Middle frontal gyrus (tissue), 1 donor: ENCODE measurements at regions not wholly inside any gene's neighbourhood (a gene's known extent, or its start where the extent isn't known, plus 50 kb on each side); places are given as distances from the start of the nearest gene placed in this dataset.
A peak's percentile ranks its signal among the peaks of the same experiment; 100 is the strongest.

Experiments used
- DNase-seq: peaks from one replicate; pipeline ENCODE4 v3.0.0-alpha.2; 2015; ENCODE audit warnings: low spot score; ENCODE audit errors: extremely low spot score

- DNase-seq, result no peak
Measured at GRCh38 chr4:57430726-57431125, 320.5 kb upstream of the IGFBP7 start.

- DNase-seq, result peak; percentile 65
Measured at GRCh38 chr4:57426779-57427395, 316.7 kb upstream of the IGFBP7 start.

- DNase-seq, result no peak
Measured at GRCh38 chr4:57425610-57426009, 315.4 kb upstream of the IGFBP7 start.

- no peak for DNase-seq
Measured at GRCh38 chr4:57424232-57424897, 314.2 kb upstream of the IGFBP7 start.

- DNase-seq, result no peak
Measured at GRCh38 chr4:57418133-57418532, 307.9 kb upstream of the IGFBP7 start.

- DNase-seq, result no peak
Measured at GRCh38 chr4:57412259-57413054, 302.3 kb upstream of the IGFBP7 start.

GRCh38 chr4:57410331-57411052 lies 300.3 kb upstream of the IGFBP7 start:
- DNase-seq, result peak; percentile 40

- no peak for DNase-seq
Measured at GRCh38 chr4:57405359-57405758, 295.2 kb upstream of the IGFBP7 start.

- DNase-seq, result no peak
Measured at GRCh38 chr4:57404483-57404882, 294.3 kb upstream of the IGFBP7 start.

- no peak for DNase-seq
Measured at GRCh38 chr4:57403591-57403990, 293.4 kb upstream of the IGFBP7 start.

- no peak for DNase-seq
Measured at GRCh38 chr4:57401586-57401985, 291.4 kb upstream of the IGFBP7 start.

GRCh38 chr4:57378766-57379165 lies 268.6 kb upstream of the IGFBP7 start:
- no peak for DNase-seq

- no peak for DNase-seq
Measured at GRCh38 chr4:57374866-57375595, 264.8 kb upstream of the IGFBP7 start.

GRCh38 chr4:57373991-57374390 lies 263.8 kb upstream of the IGFBP7 start:
- no peak for DNase-seq

GRCh38 chr4:57371671-57372070 lies 261.5 kb upstream of the IGFBP7 start:
- DNase-seq, result no peak

- no peak for DNase-seq
Measured at GRCh38 chr4:57370691-57371090, 260.5 kb upstream of the IGFBP7 start.

GRCh38 chr4:57369446-57369845 lies 259.3 kb upstream of the IGFBP7 start:
- no peak for DNase-seq

GRCh38 chr4:57364255-57364654 lies 254.1 kb upstream of the IGFBP7 start:
- no peak for DNase-seq

GRCh38 chr4:57363346-57363745 lies 253.2 kb upstream of the IGFBP7 start:
- DNase-seq, result no peak

- no peak for DNase-seq
Measured at GRCh38 chr4:57360681-57361080, 250.5 kb upstream of the IGFBP7 start.

- no peak for DNase-seq
Measured at GRCh38 chr4:57355101-57355665, 245.0 kb upstream of the IGFBP7 start.
